Fibroblast of lung (primary cell): ENCODE measurements at regions not wholly inside any gene's neighbourhood (a gene's known extent, or its start where the extent isn't known, plus 50 kb on each side); places are given as distances from the start of the nearest gene placed in this dataset.

ENCODE experiments used
- DNase-seq, 2 donors: peaks; one replicate each; pipeline versions ENCODE4 v3.0.0 to v3.0.0-alpha.2; 2010; ENCODE audit warnings: low read depth in 2 of 2
- H2AFZ ChIP-seq: 2 replicates; pipeline ENCODE4 v1.5.1; 2012; ENCODE audit warnings: low read length, control low read depth, inconsistent platforms
- H3K27ac ChIP-seq: 2 replicates; pipeline ENCODE4 v1.5.1; 2011; ENCODE audit warnings: low read length, control low read depth; ENCODE audit not compliant: insufficient read depth
- H3K27me3 ChIP-seq: 2 replicates; pipeline ENCODE4 v1.5.1; 2011; ENCODE audit warnings: mild to moderate bottlenecking, low read length; ENCODE audit not compliant: control insufficient read depth, insufficient read depth
- H3K36me3 ChIP-seq: 2 replicates; pipeline ENCODE4 v1.5.1; 2011; ENCODE audit warnings: low read length; ENCODE audit not compliant: control insufficient read depth, insufficient read depth
- H3K4me1 ChIP-seq: 2 replicates; pipeline ENCODE4 v1.5.1; 2011; ENCODE audit warnings: low read length; ENCODE audit not compliant: control insufficient read depth, insufficient read depth; ENCODE audit errors: extremely low read depth
- H3K4me2 ChIP-seq: 2 replicates; pipeline ENCODE4 v1.5.1; 2011; ENCODE audit warnings: low read length, control low read depth; ENCODE audit not compliant: insufficient read depth; ENCODE audit errors: extremely low read depth
- H3K4me3 ChIP-seq, 4 experiments: fragments of 200-600 bp in 1 of 4; sonication (generic) in 1 of 4; replicated peaks in 1 of 4; 2 replicates each; pipeline ENCODE4 v1.5.1; 2011 to 2016; ENCODE audit warnings: low read length in 4 of 4, low read depth in 3 of 4, mild to moderate bottlenecking in 3 of 4, control low read depth in 2 of 4, inconsistent platforms in 1 of 4, mixed read lengths in 1 of 4; ENCODE audit not compliant: insufficient read depth in 1 of 4; ENCODE audit errors: control extremely low read depth in 1 of 4
- H3K79me2 ChIP-seq: 2 replicates; pipeline ENCODE4 v1.5.1; 2012; ENCODE audit warnings: mild to moderate bottlenecking, low read length, inconsistent platforms; ENCODE audit not compliant: control insufficient read depth, insufficient read depth
- H3K9ac ChIP-seq: 2 replicates; pipeline ENCODE4 v1.5.1; 2011; ENCODE audit warnings: mild to moderate bottlenecking, low read length, control low read depth; ENCODE audit not compliant: insufficient read depth
- H3K9me3 ChIP-seq: 2 replicates; pipeline ENCODE4 v1.5.1; 2012; ENCODE audit warnings: low read depth, low read length; ENCODE audit not compliant: control insufficient read depth, insufficient read depth
- H4K20me1 ChIP-seq: 2 replicates; pipeline ENCODE4 v1.5.1; 2011; ENCODE audit warnings: low read length; ENCODE audit not compliant: control insufficient read depth, insufficient read depth; ENCODE audit errors: extremely low read depth
- CTCF ChIP-seq, 2 donors: IDR thresholded peaks in 1 of 2; conservative IDR thresholded peaks in 1 of 2; 1 replicate in 1 of 2; 2 replicates in 1 of 2; pipeline ENCODE4 v1.5.1; 2011 to 2012; ENCODE audit warnings: low read length in 2 of 2, control low read depth in 1 of 2, inconsistent platforms in 1 of 2, low read depth in 1 of 2, mild to moderate bottlenecking in 1 of 2
- EZH2 ChIP-seq: IDR thresholded peaks from 2 replicates; pipeline ENCODE4 v1.5.1; 2012; ENCODE audit warnings: low read length, control low read depth, mild to moderate bottlenecking; ENCODE audit errors: missing control alignments

GRCh38 chr5:58099257-58099656 lies 360.6 kb downstream of the PLK2 start:
- TF ChIP-seq CTCF (conservative IDR thresholded peaks at IDR 0.05 in 1 of 2, IDR thresholded peaks at IDR 0.05 in 1 of 2; ENCODE audit: low read depth in 1 of 2, low read length in 2 of 2) (no peak), EZH2 (no peak)
- Histone ChIP-seq H3K9ac (no peak overlapping the region), H3K27ac (no peak overlapping the region), H3K4me1 (no peaks in the 10 kb centered on the region), H2AFZ (no peak overlapping the region), H3K36me3 (no peaks in the 10 kb centered on the region), H3K27me3 (no peaks in the 10 kb centered on the region), H3K4me3 (no peak overlapping the region), H3K9me3 (no peaks in the 10 kb centered on the region), H4K20me1 (no peaks in the 10 kb centered on the region), H3K79me2 (no peaks in the 10 kb centered on the region), H3K4me2 (no peak overlapping the region)
- no peak for DNase-seq

DNA sequence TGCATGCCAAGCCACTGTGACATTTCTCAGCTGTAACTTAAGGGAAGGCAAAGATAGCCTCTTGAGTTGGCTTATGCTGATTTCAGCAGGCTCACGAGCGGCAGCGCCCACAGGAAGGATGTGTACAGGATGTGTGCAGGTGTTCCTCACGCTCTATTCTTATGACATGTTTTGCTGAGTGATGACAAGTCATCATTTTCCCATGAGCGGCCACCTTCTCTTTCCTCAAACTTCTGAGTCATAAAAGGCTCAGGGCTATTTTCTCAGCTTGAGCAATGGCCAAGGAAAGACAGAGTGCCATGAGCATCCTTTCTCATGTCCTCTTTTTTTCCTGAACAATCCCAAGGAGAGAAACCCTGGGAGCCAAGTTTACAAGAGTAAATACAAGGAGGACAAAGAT lies 365.9 kb downstream of the PLK2 start:
- H3K4me2 ChIP-seq: no peak overlapping the region
- no peaks in the 10 kb centered on the region for H4K20me1 ChIP-seq
- H3K4me1 ChIP-seq: no peaks in the 10 kb centered on the region
- H3K4me3 ChIP-seq: no peak overlapping the region
- TF ChIP-seq CTCF (conservative IDR thresholded peaks at IDR 0.05 in 1 of 2, IDR thresholded peaks at IDR 0.05 in 1 of 2; ENCODE audit: low read depth in 1 of 2, low read length in 2 of 2): no peak
- TF ChIP-seq EZH2: no peak
- H2AFZ ChIP-seq: no peak overlapping the region
- no peaks in the 10 kb centered on the region for H3K79me2 ChIP-seq
- no peak overlapping the region for H3K27ac ChIP-seq
- H3K9me3 ChIP-seq: no peaks in the 10 kb centered on the region
- H3K27me3 ChIP-seq: no peaks in the 10 kb centered on the region
- H3K36me3 ChIP-seq: no peaks in the 10 kb centered on the region
- no peak overlapping the region for H3K9ac ChIP-seq
- no peak for DNase-seq

- Histone ChIP-seq H3K4me2 (no peak overlapping the region), H3K4me1 (no peaks in the 10 kb centered on the region), H3K4me3 (no peak overlapping the region), H3K9me3 (no peaks in the 10 kb centered on the region), H3K27ac (no peak overlapping the region), H3K79me2 (no peaks in the 10 kb centered on the region), H2AFZ (no peak overlapping the region), H3K27me3 (no peaks in the 10 kb centered on the region), H4K20me1 (no peaks in the 10 kb centered on the region), H3K9ac (no peak overlapping the region), H3K36me3 (no peaks in the 10 kb centered on the region)
- DNase-seq: no peak
- TF ChIP-seq CTCF (conservative IDR thresholded peaks at IDR 0.05 in 1 of 2, IDR thresholded peaks at IDR 0.05 in 1 of 2; ENCODE audit: low read depth in 1 of 2, low read length in 2 of 2) (no peak), EZH2 (no peak)
Measured at GRCh38 chr5:58090704-58091103, 369.2 kb downstream of the PLK2 start.
